ENCODE measurements at regions not wholly inside any gene's neighbourhood (a gene's known extent, or its start where the extent isn't known, plus 50 kb on each side); places are given as distances from the start of the nearest gene placed in this dataset.
"Not testable (repeated sequence)": the region's sequence is repeated elsewhere in the genome, so short reads cannot be mapped to it uniquely, and the experiment has no call there.

DNA sequence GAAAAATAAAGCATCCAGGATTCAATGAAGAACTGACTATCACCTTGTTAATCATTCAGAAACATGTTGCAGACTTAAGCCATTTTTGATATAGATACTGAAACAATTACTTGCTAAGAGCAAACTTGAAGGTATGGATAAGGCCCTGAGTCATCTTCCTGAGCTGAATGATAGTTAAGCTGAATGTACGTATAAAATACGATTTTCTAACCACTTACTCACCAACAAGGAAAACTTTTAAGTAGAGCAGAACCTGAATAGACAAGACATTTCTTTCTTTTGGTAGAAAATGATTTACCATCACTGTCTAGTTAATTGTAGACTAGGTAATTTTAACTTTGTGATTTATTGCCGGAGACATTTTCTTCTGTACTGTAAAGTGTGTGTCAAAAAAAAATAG lies 261.2 kb downstream of the RTP5 start:
- DNase-seq, result not testable (repeated sequence)

DNA sequence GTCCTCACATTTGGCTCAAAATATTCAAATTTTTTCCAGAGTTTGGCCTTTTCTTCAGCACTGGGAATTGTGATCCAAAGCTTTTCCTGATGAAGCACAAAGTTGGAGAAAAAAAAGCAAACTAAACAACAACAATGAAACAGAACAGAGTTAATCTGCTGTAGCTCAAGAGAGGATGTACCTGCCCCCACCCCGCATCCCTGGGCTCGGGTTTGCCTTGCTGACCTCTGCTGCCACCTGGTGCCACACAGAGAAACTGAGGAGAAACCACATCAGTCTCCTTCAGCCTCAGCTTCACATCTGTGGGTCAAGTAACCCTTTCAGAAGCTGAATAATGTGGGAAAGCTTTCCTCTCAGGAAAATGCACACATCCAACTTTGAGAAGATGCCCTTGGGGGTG lies 290.4 kb downstream of the RTP5 start:
- not testable (repeated sequence) for DNase-seq

DNA sequence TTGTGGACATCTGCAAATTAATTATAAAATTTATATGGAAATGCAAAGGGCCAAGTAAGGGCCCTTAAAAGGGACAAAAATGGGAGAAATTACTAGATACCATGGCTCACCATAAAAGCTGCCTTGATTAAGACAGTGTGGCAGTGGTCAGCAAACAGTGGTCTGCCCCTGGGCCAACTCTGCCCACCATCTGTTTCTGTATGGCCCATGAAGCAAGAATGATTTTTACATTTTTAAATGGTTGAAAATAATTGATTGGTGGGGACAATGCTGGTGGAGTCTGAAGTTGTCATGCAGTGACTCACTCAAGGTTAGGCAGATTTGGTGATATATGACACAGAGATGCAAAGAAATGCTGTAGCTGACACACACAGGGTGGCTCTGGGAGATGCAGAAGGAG lies 295.6 kb downstream of the RTP5 start:
- DNase-seq, result not testable (repeated sequence)

DNA sequence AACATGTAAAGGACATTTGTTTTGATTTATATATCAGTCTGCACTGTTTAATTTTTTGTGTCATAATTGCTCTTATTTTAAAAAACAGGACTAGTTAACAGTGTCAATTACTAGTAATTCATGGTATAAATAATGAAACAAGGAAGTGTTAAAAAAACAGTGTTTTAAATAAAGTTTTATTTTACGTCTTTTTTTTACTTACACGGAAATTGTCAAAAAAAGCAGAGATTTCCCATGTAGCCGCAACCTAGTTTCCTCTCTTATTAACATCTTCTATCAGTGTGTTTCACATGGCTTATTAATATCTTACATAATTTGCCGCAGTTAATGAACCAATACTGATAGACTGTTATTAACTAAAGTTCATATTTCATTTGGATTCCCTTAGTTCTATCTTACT lies 301.8 kb downstream of the RTP5 start:
- not testable (repeated sequence) for DNase-seq

Data from midbrain (tissue), 1 donor.